Neuronal stem cell (in vitro differentiated cells): ENCODE measurements at regions not wholly inside any gene's neighbourhood (a gene's known extent, or its start where the extent isn't known, plus 50 kb on each side); places are given as distances from the start of the nearest gene placed in this dataset.

Experiments
- DNase-seq: peaks from one replicate; pipeline ENCODE4 v3.0.0-alpha.2; 2013; ENCODE audit warnings: low spot score
- H2AFZ ChIP-seq: one replicate; pipeline ENCODE4 v1.6.1; 2013; ENCODE audit warnings: mild to moderate bottlenecking, low read length, inconsistent platforms
- H2AK5ac ChIP-seq: 2 replicates; pipeline ENCODE4 v1.6.1; 2013; ENCODE audit warnings: low read depth, mild to moderate bottlenecking, inconsistent platforms, low read length, moderate library complexity, mixed read lengths
- H2BK120ac ChIP-seq: 2 replicates; pipeline ENCODE4 v1.6.1; 2013; ENCODE audit warnings: low read depth, mild to moderate bottlenecking, inconsistent platforms, low read length, moderate library complexity, mixed read lengths
- H2BK12ac ChIP-seq: one replicate; pipeline ENCODE4 v1.6.1; 2013; ENCODE audit warnings: low read length, inconsistent platforms
- H2BK15ac ChIP-seq: 2 replicates; pipeline ENCODE4 v1.6.1; 2013; ENCODE audit warnings: mild to moderate bottlenecking, low read length, inconsistent platforms, mixed read lengths
- H2BK5ac ChIP-seq: one replicate; pipeline ENCODE4 v1.6.1; 2013; ENCODE audit warnings: inconsistent platforms, mild to moderate bottlenecking, low read length, moderate library complexity
- H3K14ac ChIP-seq: one replicate; pipeline ENCODE4 v1.6.1; 2013; ENCODE audit warnings: low read length, inconsistent platforms
- H3K18ac ChIP-seq: 2 replicates; pipeline ENCODE4 v1.6.1; 2013; ENCODE audit warnings: low read length, inconsistent platforms
- H3K23ac ChIP-seq: 2 replicates; pipeline ENCODE4 v1.6.1; 2013; ENCODE audit warnings: low read depth, mild to moderate bottlenecking, mixed read lengths, low read length, inconsistent platforms; ENCODE audit not compliant: poor library complexity
- H3K27ac ChIP-seq: replicated peaks from 3 replicates; pipeline ENCODE4 v1.5.1; 2013; ENCODE audit warnings: low read length, inconsistent platforms
- H3K27me3 ChIP-seq, 3 experiments: 2 replicates each; pipeline ENCODE4 v1.6.1; 2013; ENCODE audit warnings: low read length in 3 of 3, mild to moderate bottlenecking in 2 of 3, inconsistent platforms in 1 of 3, low read depth in 1 of 3, mixed read lengths in 1 of 3, moderate library complexity in 1 of 3; ENCODE audit not compliant: control insufficient read depth in 3 of 3, insufficient read depth in 3 of 3
- H3K36me3 ChIP-seq, 2 donors: replicated peaks in 1 of 2; 2 replicates each; pipeline ENCODE4 v1.6.1; 2013; ENCODE audit warnings: low read length in 2 of 2; ENCODE audit not compliant: control insufficient read depth in 2 of 2, insufficient read depth in 2 of 2
- H3K4ac ChIP-seq: 2 replicates; pipeline ENCODE4 v1.6.1; 2013; ENCODE audit warnings: inconsistent platforms, mild to moderate bottlenecking, low read length, moderate library complexity
- H3K4me1 ChIP-seq, 2 donors: 1 replicate in 1 of 2; 2 replicates in 1 of 2; pipeline ENCODE4 v1.6.1; 2013; ENCODE audit warnings: low read length in 2 of 2, low read depth in 1 of 2; ENCODE audit not compliant: control insufficient read depth in 2 of 2, insufficient read depth in 1 of 2
- H3K4me2 ChIP-seq: one replicate; pipeline ENCODE4 v1.6.1; 2013; ENCODE audit warnings: mild to moderate bottlenecking, low read length, inconsistent platforms; ENCODE audit not compliant: insufficient read depth, poor library complexity, severe bottlenecking
- H3K4me3 ChIP-seq, 2 donors: 2 replicates each; pipeline ENCODE4 v1.5.1; 2013; ENCODE audit warnings: low read length in 2 of 2, mild to moderate bottlenecking in 2 of 2, inconsistent platforms in 1 of 2, moderate library complexity in 1 of 2
- H3K79me1 ChIP-seq: one replicate; pipeline ENCODE4 v1.6.1; 2013; ENCODE audit warnings: low read depth, mild to moderate bottlenecking, inconsistent platforms, low read length, moderate library complexity
- H3K9ac ChIP-seq: one replicate; pipeline ENCODE4 v1.6.1; 2013; ENCODE audit warnings: mild to moderate bottlenecking, low read depth, low read length, inconsistent platforms; ENCODE audit not compliant: poor library complexity
- H3K9me3 ChIP-seq, 2 donors: replicated peaks in 1 of 2; 2 replicates each; pipeline versions ENCODE3 to v1.6.1; 2013; ENCODE audit warnings: low read length in 2 of 2, mild to moderate bottlenecking in 2 of 2, inconsistent platforms in 1 of 2, low read depth in 1 of 2, mixed read lengths in 1 of 2, moderate library complexity in 1 of 2; ENCODE audit not compliant: control insufficient read depth in 2 of 2, insufficient read depth in 1 of 2
- H4K8ac ChIP-seq: one replicate; pipeline ENCODE4 v1.6.1; 2013; ENCODE audit warnings: low read depth, mild to moderate bottlenecking, inconsistent platforms, low read length, moderate library complexity
- H4K91ac ChIP-seq: one replicate; pipeline ENCODE4 v1.6.1; 2013; ENCODE audit warnings: low read length, low read depth, mild to moderate bottlenecking, inconsistent platforms; ENCODE audit not compliant: poor library complexity
- WGBS, 2 donors: extraction: QIAGEN DNeasy Blood & Tissue Kit; methylation state at CpG; one replicate each; pipeline ENCODE4 v1.1.7; 2013; ENCODE audit warnings: missing lambda C conversion rate in 2 of 2, mixed read lengths in 1 of 2; ENCODE audit not compliant: insufficient read length in 2 of 2, insufficient replicate concordance in 1 of 2; ENCODE audit errors: extremely low coverage in 2 of 2; 5-methylcytosine and 5-hydroxymethylcytosine counted together

DNA sequence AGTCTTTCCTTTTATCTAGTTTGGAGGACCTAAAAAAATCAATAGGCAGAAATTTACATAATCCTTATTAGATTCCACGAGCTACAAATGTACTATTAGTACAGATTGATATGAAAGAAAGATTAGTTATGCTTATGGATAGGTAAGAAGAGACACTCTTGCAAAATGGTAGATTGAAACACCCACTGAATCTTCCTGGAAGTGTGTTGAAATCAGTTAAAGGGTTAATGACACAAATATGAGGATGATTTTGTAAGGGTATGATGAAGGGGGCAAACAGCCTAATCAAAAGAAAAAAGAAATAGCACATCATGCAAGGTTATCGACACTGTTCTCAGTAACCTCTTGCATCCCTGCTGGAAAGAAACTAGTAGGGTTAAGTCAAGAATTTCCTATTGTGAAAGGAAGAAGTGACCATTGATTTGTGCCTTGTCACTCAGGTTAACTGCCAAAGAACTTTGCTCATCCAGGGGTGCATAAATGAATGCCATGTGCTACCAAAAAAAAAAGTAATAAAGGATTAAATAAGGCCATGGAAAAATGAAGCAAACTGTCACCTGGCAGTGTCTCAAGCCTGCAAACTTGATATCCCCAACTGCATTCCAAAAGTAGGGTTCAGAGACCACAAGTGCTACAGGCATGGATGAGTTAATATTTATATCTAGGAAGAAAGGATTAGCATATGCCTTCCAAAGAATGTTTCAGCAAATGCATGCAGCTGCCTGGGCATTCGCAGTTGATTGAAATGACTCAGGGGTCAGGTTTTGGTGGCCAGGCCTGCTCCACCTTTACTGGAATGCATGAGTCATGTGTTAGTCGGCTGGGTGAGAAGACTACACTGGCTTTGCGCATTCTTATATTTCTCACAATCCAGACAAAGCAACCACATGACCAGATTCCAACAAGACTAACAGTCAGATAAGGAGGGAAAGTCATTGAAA is 78.3 kb upstream of the ATXN3L start:
- H2BK15ac ChIP-seq, result no peak overlapping the region
- no peak overlapping the region for H3K4ac ChIP-seq
- no peak overlapping the region for H2AK5ac ChIP-seq
- no peak overlapping the region for H2BK5ac ChIP-seq
- H4K8ac ChIP-seq, result no peak overlapping the region
- H3K36me3 ChIP-seq, result no peaks in the 10 kb centered on the region
- H3K79me1 ChIP-seq, result no peaks in the 10 kb centered on the region
- no peak overlapping the region for H3K27ac ChIP-seq
- H4K91ac ChIP-seq, result no peak overlapping the region
- H3K4me1 ChIP-seq, result peaks cover 0 to 5% of the 10 kb centered on the region in 2 donors
- no CpG with 5 or more reads among the region's 5 CpGs for WGBS, 2 donors
- H3K4me2 ChIP-seq, result no peak overlapping the region
- H3K9ac ChIP-seq, result no peak overlapping the region
- no peaks in the 10 kb centered on the region for H3K27me3 ChIP-seq
- no peak overlapping the region for H2BK12ac ChIP-seq
- no peak overlapping the region for H3K14ac ChIP-seq
- no peak overlapping the region for H3K23ac ChIP-seq
- no peaks in the 10 kb centered on the region for H3K9me3 ChIP-seq
- peak overlapping the region; percentile 21 for H2AFZ ChIP-seq
- H2BK120ac ChIP-seq, result no peak overlapping the region
- no peak overlapping the region for H3K18ac ChIP-seq
- H3K4me3 ChIP-seq, result no peak overlapping the region
- peak; percentile 1 for DNase-seq

DNA sequence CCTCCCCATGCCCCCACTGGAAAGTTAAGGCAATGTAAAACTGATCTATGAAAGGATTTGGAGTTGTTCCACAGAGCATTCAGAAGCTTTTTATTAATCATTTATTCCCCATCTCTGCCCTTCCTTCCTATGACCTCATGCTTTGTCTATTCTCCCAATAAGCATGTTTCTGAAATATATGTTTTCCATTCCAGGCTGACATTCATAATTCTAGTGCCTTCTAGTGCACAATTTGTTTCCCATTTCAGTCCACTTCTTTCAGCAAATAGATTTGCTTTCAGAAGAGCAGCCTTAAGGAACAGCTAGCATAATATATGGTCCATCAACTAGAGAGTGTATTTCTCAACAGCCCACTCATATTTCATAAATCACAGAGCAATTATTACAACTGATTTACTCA is 77.1 kb upstream of the ATXN3L start:
- no peak overlapping the region for H2BK120ac ChIP-seq
- no peak overlapping the region for H4K91ac ChIP-seq
- no peak overlapping the region for H2AFZ ChIP-seq
- no peak overlapping the region for H2AK5ac ChIP-seq
- no peak overlapping the region for H2BK12ac ChIP-seq
- peaks cover 0 to 5% of the 10 kb centered on the region in 2 donors for H3K4me1 ChIP-seq
- no peak overlapping the region for H3K4me3 ChIP-seq
- H3K4ac ChIP-seq, result no peak overlapping the region
- H3K79me1 ChIP-seq, result no peaks in the 10 kb centered on the region
- H3K9me3 ChIP-seq, result no peaks in the 10 kb centered on the region
- H4K8ac ChIP-seq, result no peak overlapping the region
- no peak overlapping the region for H2BK15ac ChIP-seq
- no peak overlapping the region for H3K14ac ChIP-seq
- no peaks in the 10 kb centered on the region for H3K27me3 ChIP-seq
- no peaks in the 10 kb centered on the region for H3K36me3 ChIP-seq
- H3K18ac ChIP-seq, result no peak overlapping the region
- H3K27ac ChIP-seq, result no peak overlapping the region
- no peak for DNase-seq
- no peak overlapping the region for H3K4me2 ChIP-seq
- H3K23ac ChIP-seq, result no peak overlapping the region
- H2BK5ac ChIP-seq, result no peak overlapping the region
- no peak overlapping the region for H3K9ac ChIP-seq

DNA sequence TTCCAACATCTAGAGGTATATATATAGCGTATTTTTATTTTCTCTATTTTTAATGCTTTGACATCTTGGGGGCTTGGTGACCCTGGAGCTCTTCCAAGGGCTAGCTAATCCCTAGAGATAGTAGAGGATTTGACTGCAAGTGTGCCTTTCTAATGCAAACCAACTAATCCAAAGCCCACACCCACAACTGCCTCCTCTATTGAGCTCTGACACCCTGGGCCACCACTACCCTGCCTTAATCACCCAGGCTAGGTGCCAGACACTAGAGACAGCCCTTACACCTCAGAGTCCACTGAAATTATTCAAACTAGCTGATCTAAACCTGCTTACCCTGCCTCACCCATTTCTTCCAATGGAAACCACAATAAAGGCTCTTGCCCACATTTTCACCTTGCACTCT is 69.6 kb upstream of the ATXN3L start:
- no CpG with 5 or more reads among the region's 1 CpG for WGBS, 2 donors
- Histone ChIP-seq H3K27ac (no peak overlapping the region), H3K18ac (no peak overlapping the region), H2BK15ac (no peak overlapping the region), H3K9ac (no peak overlapping the region), H3K9me3 (no peaks in the 10 kb centered on the region), H2BK120ac (no peak overlapping the region), H3K4me1 (peaks cover 0 to 11% of the 10 kb centered on the region in 2 donors), H2AFZ (no peak overlapping the region), H3K4ac (no peak overlapping the region), H3K27me3 (no peaks in the 10 kb centered on the region), H4K8ac (no peak overlapping the region), H2BK5ac (no peak overlapping the region), H3K4me3 (no peak overlapping the region), H3K4me2 (no peak overlapping the region), H3K23ac (no peak overlapping the region), H3K79me1 (no peaks in the 10 kb centered on the region), H2AK5ac (no peak overlapping the region), H2BK12ac (no peak overlapping the region), H4K91ac (no peak overlapping the region), H3K14ac (no peak overlapping the region), H3K36me3 (no peaks in the 10 kb centered on the region)
- DNase-seq, result no peak

DNA sequence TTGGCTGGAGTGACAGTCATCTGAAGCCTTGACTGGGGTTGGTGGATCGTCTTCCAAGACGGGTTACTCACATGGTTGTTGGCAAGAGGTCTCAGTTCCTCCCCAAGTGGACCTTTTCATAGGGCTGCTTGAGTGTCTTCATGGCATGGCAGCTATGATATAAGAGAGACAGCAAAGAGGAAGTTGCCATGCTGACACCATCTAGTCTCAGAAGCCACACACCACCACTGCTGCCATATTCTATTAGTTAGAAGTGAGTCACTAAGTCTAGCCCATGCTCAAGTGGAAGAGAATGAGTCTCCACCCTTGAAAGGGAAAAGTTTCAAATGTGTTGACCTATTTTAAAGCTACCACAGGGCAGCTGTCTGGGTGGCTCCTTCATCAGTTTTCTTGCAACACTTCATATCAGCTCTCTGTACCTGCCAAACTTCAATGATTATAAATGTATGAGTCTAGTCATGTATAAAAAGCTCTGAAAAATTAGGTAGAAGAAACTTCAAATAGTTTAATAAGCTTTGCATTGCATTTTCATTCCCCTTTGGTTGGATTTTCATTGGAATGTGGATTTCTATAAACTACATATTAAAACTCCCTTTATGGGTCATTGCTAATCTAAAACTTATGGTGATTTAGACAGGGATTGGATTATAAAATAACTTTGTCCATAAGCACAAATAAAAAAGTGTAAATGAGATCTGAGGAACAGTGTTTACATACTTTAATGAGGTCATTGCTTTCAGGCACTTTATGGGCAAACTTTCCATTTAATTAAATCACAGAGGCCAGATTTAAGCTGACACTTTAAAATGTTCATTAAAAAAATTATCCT is 68.0 kb upstream of the ATXN3L start:
- H2BK12ac ChIP-seq, result no peak overlapping the region
- no peak overlapping the region for H3K23ac ChIP-seq
- no peaks in the 10 kb centered on the region for H3K79me1 ChIP-seq
- no peak overlapping the region for H2BK120ac ChIP-seq
- H4K8ac ChIP-seq, result no peak overlapping the region
- H3K4ac ChIP-seq, result no peak overlapping the region
- no peak overlapping the region for H2AFZ ChIP-seq
- H3K9ac ChIP-seq, result no peak overlapping the region
- no peak overlapping the region for H2BK15ac ChIP-seq
- no peak overlapping the region for H2AK5ac ChIP-seq
- H3K14ac ChIP-seq, result no peak overlapping the region
- no peaks in the 10 kb centered on the region for H3K36me3 ChIP-seq
- no CpG with 5 or more reads among the region's 2 CpGs for WGBS, 2 donors
- H3K27me3 ChIP-seq, result no peaks in the 10 kb centered on the region
- no peak overlapping the region for H3K4me2 ChIP-seq
- no peak overlapping the region for H3K27ac ChIP-seq
- H2BK5ac ChIP-seq, result no peak overlapping the region
- H3K4me1 ChIP-seq, result peaks cover 2 to 15% of the 10 kb centered on the region in 2 donors
- H4K91ac ChIP-seq, result no peak overlapping the region
- no peak overlapping the region for H3K4me3 ChIP-seq
- no peaks in the 10 kb centered on the region for H3K9me3 ChIP-seq
- DNase-seq, result no peak
- no peak overlapping the region for H3K18ac ChIP-seq
